Testis (tissue), 2 donors: ENCODE measurements at regions not wholly inside any gene's neighbourhood (a gene's known extent, or its start where the extent isn't known, plus 50 kb on each side); places are given as distances from the start of the nearest gene placed in this dataset.
A peak's percentile ranks its signal among the peaks of the same experiment; 100 is the strongest.

Experiments
- DNase-seq: peaks from one replicate; pipeline ENCODE4 v3.0.0-alpha.2; 2019
- H3K27ac ChIP-seq, 2 donors: fragments of 200-600 bp; sonication (generic); one replicate each; pipeline ENCODE4 v1.5.1; 2019
- H3K27me3 ChIP-seq: fragments of 200-600 bp; sonication (generic); one replicate; pipeline ENCODE4 v1.5.1; 2019
- H3K36me3 ChIP-seq: fragments of 200-600 bp; sonication (generic); one replicate; pipeline ENCODE4 v1.5.1; 2017; ENCODE audit warnings: low read depth; ENCODE audit errors: missing control alignments
- H3K4me1 ChIP-seq: fragments of 200-600 bp; sonication (generic); one replicate; pipeline ENCODE4 v1.5.1; 2019
- H3K4me3 ChIP-seq, 2 donors: fragments of 200-600 bp; sonication (generic); one replicate each; pipeline ENCODE4 v1.5.1; 2017 to 2019
- H3K9me3 ChIP-seq: fragments of 200-600 bp; sonication (generic); one replicate; pipeline ENCODE4 v1.5.1; 2017
- CTCF ChIP-seq, 3 experiments: fragments of 450-650 bp in 2 of 3; fragments of 200-600 bp in 1 of 3; sonication (generic) in 1 of 3; IDR thresholded peaks; one replicate each; pipeline ENCODE4 v1.5.1; 2016 to 2019; ENCODE audit warnings: antibody characterized with exemption in 3 of 3, mild to moderate bottlenecking in 2 of 3, moderate library complexity in 1 of 3
- POLR2A ChIP-seq: fragments of 450-650 bp; IDR thresholded peaks from one replicate; pipeline ENCODE4 v1.6.1; 2017; ENCODE audit warnings: antibody characterized with exemption, mild to moderate bottlenecking, moderate library complexity
- WGBS, 2 donors: methylation state at CpG; one replicate each; pipeline ENCODE4 v1.1.5; 2018; 5-methylcytosine and 5-hydroxymethylcytosine counted together
- intact Hi-C: fragments of 100-400 bp; cut with DNase I; formaldehyde crosslinking; loops from one replicate; pipeline ENCODE4 v1.15.1; 2023; ENCODE audit warnings: low total_unique reads

- no peak for TF ChIP-seq CTCF (IDR thresholded peaks at IDR 0.05)
- no peak for TF ChIP-seq POLR2A
- Histone ChIP-seq H3K36me3 (no peaks in the 10 kb centered on the region), H3K27ac (no peak overlapping the region), H3K9me3 (no peaks in the 10 kb centered on the region), H3K4me1 (no peaks in the 10 kb centered on the region), H3K27me3 (no peaks in the 10 kb centered on the region), H3K4me3 (no peak overlapping the region)
- intact Hi-C loops = no loop called here
- no peak for DNase-seq
These were observed 122.3 kb downstream of the HNMT start for GRCh38 chr2:138086576-138086975.

- Histone ChIP-seq H3K9me3 (no peaks in the 10 kb centered on the region), H3K27me3 (no peaks in the 10 kb centered on the region), H3K4me1 (no peaks in the 10 kb centered on the region), H3K36me3 (no peaks in the 10 kb centered on the region), H3K4me3 (no peak overlapping the region), H3K27ac (no peak overlapping the region)
- intact Hi-C loops = no loop called here
- TF ChIP-seq CTCF (IDR thresholded peaks at IDR 0.05) (no peak), POLR2A (no peak)
- DNase-seq = no peak
- 31 to 49% methylated on average over 12 to 13 of the region's 13 CpGs for WGBS, 2 donors
These were observed 123.7 kb downstream of the HNMT start for GRCh38 chr2:138087751-138088593.

- H3K4me1 ChIP-seq = no peaks in the 10 kb centered on the region
- intact Hi-C loops = no loop called here
- no peaks in the 10 kb centered on the region for H3K9me3 ChIP-seq
- DNase-seq = peak; percentile 18
- WGBS, 2 donors = 96 to 100% methylated on average over 1 of the region's 1 CpG
- no peaks in the 10 kb centered on the region for H3K36me3 ChIP-seq
- H3K27me3 ChIP-seq = no peaks in the 10 kb centered on the region
- H3K27ac ChIP-seq = no peak overlapping the region
- H3K4me3 ChIP-seq = no peak overlapping the region
- TF ChIP-seq CTCF (IDR thresholded peaks at IDR 0.05) (peak in 1 of 3 experiments; percentile 29), POLR2A (no peak)
These were observed 126.1 kb downstream of the HNMT start for GRCh38 chr2:138090330-138090729.

GRCh38 chr2:138093455-138093854, 129.2 kb downstream of the HNMT start:
- no peak for TF ChIP-seq POLR2A
- TF ChIP-seq CTCF (IDR thresholded peaks at IDR 0.05) = no peak
- intact Hi-C loops = no loop called here
- Histone ChIP-seq H3K27ac (no peak overlapping the region), H3K27me3 (no peaks in the 10 kb centered on the region), H3K4me1 (no peaks in the 10 kb centered on the region), H3K9me3 (no peaks in the 10 kb centered on the region), H3K4me3 (no peak overlapping the region), H3K36me3 (no peaks in the 10 kb centered on the region)
- no peak for DNase-seq
- 91 to 92% methylated on average over 4 of the region's 4 CpGs for WGBS, 2 donors

GRCh38 chr2:138094031-138094430, 129.8 kb downstream of the HNMT start:
- TF ChIP-seq CTCF (IDR thresholded peaks at IDR 0.05) = no peak
- no peak for TF ChIP-seq POLR2A
- no peaks in the 10 kb centered on the region for H3K9me3 ChIP-seq
- no peaks in the 10 kb centered on the region for H3K36me3 ChIP-seq
- WGBS, 2 donors = 86 to 91% methylated on average over 3 of the region's 3 CpGs
- no peaks in the 10 kb centered on the region for H3K4me1 ChIP-seq
- intact Hi-C loops = no loop called here
- DNase-seq = no peak
- H3K4me3 ChIP-seq = no peak overlapping the region
- no peak overlapping the region for H3K27ac ChIP-seq
- no peaks in the 10 kb centered on the region for H3K27me3 ChIP-seq
